ENCODE measurements at regions not wholly inside any gene's neighbourhood (a gene's known extent, or its start where the extent isn't known, plus 50 kb on each side); places are given as distances from the start of the nearest gene placed in this dataset.

DNA sequence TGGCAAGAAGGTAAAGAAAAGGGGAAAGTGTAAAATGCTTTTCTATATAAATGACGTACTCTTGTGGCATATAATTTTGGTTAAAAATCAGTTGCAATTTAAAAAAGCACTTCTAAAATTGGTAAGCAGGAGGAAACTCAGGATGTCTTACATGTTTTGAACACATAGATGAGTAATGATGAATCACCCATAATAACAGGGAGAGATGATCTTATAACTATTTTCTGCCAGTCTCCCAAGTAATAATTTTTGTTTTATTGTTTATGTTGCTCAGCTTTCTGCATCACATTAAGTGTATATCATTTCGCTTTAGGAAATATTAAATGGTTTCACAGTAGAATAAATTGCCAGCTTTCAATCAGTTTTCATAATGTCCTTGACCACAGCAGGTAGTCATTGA lies 1430.7 kb upstream of the PCDH20 start:
- TF ChIP-seq, protein P1, sequence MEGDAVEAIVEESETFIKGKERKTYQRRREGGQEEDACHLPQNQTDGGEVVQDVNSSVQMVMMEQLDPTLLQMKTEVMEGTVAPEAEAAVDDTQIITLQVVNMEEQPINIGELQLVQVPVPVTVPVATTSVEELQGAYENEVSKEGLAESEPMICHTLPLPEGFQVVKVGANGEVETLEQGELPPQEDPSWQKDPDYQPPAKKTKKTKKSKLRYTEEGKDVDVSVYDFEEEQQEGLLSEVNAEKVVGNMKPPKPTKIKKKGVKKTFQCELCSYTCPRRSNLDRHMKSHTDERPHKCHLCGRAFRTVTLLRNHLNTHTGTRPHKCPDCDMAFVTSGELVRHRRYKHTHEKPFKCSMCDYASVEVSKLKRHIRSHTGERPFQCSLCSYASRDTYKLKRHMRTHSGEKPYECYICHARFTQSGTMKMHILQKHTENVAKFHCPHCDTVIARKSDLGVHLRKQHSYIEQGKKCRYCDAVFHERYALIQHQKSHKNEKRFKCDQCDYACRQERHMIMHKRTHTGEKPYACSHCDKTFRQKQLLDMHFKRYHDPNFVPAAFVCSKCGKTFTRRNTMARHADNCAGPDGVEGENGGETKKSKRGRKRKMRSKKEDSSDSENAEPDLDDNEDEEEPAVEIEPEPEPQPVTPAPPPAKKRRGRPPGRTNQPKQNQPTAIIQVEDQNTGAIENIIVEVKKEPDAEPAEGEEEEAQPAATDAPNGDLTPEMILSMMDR (IDR thresholded peaks at IDR 0.05 in 4 of 5, conservative IDR thresholded peaks at IDR 0.05 in 1 of 5): no peak
- no peak for TF ChIP-seq POLR2A (IDR thresholded peaks at IDR 0.05)

All from gastrocnemius medialis (tissue), 4 donors.